GM06990 (cell line): ENCODE measurements at regions not wholly inside any gene's neighbourhood (a gene's known extent, or its start where the extent isn't known, plus 50 kb on each side); places are given as distances from the start of the nearest gene placed in this dataset.

Experiments
- DNase-seq: peaks from one replicate; pipeline ENCODE4 v3.0.0-alpha.2; 2011; ENCODE audit not compliant: insufficient read length; ENCODE audit errors: extremely low read depth
- H3K27me3 ChIP-seq: replicated peaks from 2 replicates; pipeline ENCODE4 v1.6.0; 2011; ENCODE audit warnings: low read length; ENCODE audit not compliant: control insufficient read depth, insufficient read depth
- H3K36me3 ChIP-seq: 2 replicates; pipeline ENCODE4 v1.5.1; 2011; ENCODE audit warnings: low read length; ENCODE audit not compliant: control insufficient read depth, insufficient read depth
- H3K4me3 ChIP-seq: replicated peaks from 2 replicates; pipeline ENCODE4 v1.5.1; 2011; ENCODE audit warnings: low read depth, mild to moderate bottlenecking, control low read depth, low read length
- CTCF ChIP-seq: IDR thresholded peaks from 2 replicates; pipeline ENCODE4 v1.5.1; 2011; ENCODE audit warnings: low read length, control low read depth, mild to moderate bottlenecking, inconsistent platforms; ENCODE audit not compliant: insufficient read depth, poor library complexity, severe bottlenecking

- Histone ChIP-seq H3K27me3 (no peaks in the 10 kb centered on the region; the same call in 1 of the 2 replicates), H3K4me3 (no peak overlapping the region), H3K36me3 (no peaks in the 10 kb centered on the region)
- TF ChIP-seq CTCF: peak; percentile 98
- no peak for DNase-seq
Measured at GRCh38 chr7:16982640-16983350, 101.0 kb upstream of the AGR3 start.

- Histone ChIP-seq H3K4me3 (no peak overlapping the region), H3K36me3 (no peaks in the 10 kb centered on the region), H3K27me3 (no peaks in the 10 kb centered on the region; the same call in 1 of the 2 replicates)
- TF ChIP-seq CTCF: no peak
- no peak for DNase-seq
Measured at GRCh38 chr7:16984375-16984774, 102.6 kb upstream of the AGR3 start.

GRCh38 chr7:16985621-16986020 lies 103.8 kb upstream of the AGR3 start:
- no peak for TF ChIP-seq CTCF
- no peak overlapping the region for H3K4me3 ChIP-seq
- H3K36me3 ChIP-seq: no peaks in the 10 kb centered on the region
- no peak for DNase-seq
- H3K27me3 ChIP-seq: no peaks in the 10 kb centered on the region; the same call in 1 of the 2 replicates

GRCh38 chr7:16986755-16987154 lies 105.0 kb upstream of the AGR3 start:
- Histone ChIP-seq H3K36me3 (no peaks in the 10 kb centered on the region), H3K4me3 (no peak overlapping the region), H3K27me3 (no peaks in the 10 kb centered on the region; the same call in 1 of the 2 replicates)
- no peak for DNase-seq
- TF ChIP-seq CTCF: no peak

GRCh38 chr7:16989811-16990413 lies 108.1 kb upstream of the AGR3 start:
- Histone ChIP-seq H3K36me3 (no peaks in the 10 kb centered on the region), H3K4me3 (no peak overlapping the region), H3K27me3 (no peaks in the 10 kb centered on the region; the same call in 1 of the 2 replicates)
- no peak for TF ChIP-seq CTCF
- no peak for DNase-seq
